OCI-LY3 (cell line): ENCODE measurements at regions not wholly inside any gene's neighbourhood (a gene's known extent, or its start where the extent isn't known, plus 50 kb on each side); places are given as distances from the start of the nearest gene placed in this dataset.

Experiments
- H2AFZ ChIP-seq: fragments of 200-600, 300-600 bp; shearing (Covaris generic); 2 replicates; pipeline ENCODE4 v1.6.0; 2014; ENCODE audit warnings: antibody characterized with exemption, low read depth, low read length
- H3K27ac ChIP-seq: fragments of 200-600, 300-600 bp; sonication (generic); 2 replicates; pipeline ENCODE4 v1.5.1; 2014; ENCODE audit warnings: mild to moderate bottlenecking, low read length, moderate library complexity, mixed read lengths
- H3K27me3 ChIP-seq: fragments of 200-600, 300-600 bp; sonication (generic); 2 replicates; pipeline ENCODE4 v1.6.1; 2014; ENCODE audit warnings: low read depth, low read length, mixed read lengths
- H3K36me3 ChIP-seq: fragments of 200-600, 300-600 bp; sonication (generic); replicated peaks from 2 replicates; pipeline ENCODE3; 2014; ENCODE audit warnings: low read depth, low read length, mixed read lengths
- H3K4me1 ChIP-seq: fragments of 300-600, 200-600 bp; sonication (generic); 2 replicates; pipeline ENCODE4 v1.6.1; 2014; ENCODE audit warnings: low read length, mixed read lengths
- H3K4me2 ChIP-seq: fragments of 200-600, 300-600 bp; sonication (generic); 2 replicates; pipeline ENCODE4 v1.6.1; 2014; ENCODE audit warnings: low read length, mixed read lengths
- H3K4me3 ChIP-seq: fragments of 300-600, 200-600 bp; sonication (generic); 2 replicates; pipeline ENCODE4 v1.5.1; 2014; ENCODE audit warnings: antibody characterized with exemption, mild to moderate bottlenecking, low read length, moderate library complexity
- H3K79me2 ChIP-seq: fragments of 300-600, 200-600 bp; shearing (Covaris generic); 2 replicates; pipeline ENCODE4 v1.6.1; 2014; ENCODE audit warnings: mild to moderate bottlenecking, low read length, mixed read lengths
- H3K9ac ChIP-seq: fragments of 300-600, 200-600 bp; shearing (Covaris generic); 2 replicates; pipeline ENCODE4 v1.6.0; 2014; ENCODE audit warnings: mild to moderate bottlenecking, low read length, moderate library complexity
- H3K9me3 ChIP-seq: fragments of 200-600, 300-600 bp; shearing (Covaris generic); 2 replicates; pipeline ENCODE4 v1.6.1; 2014; ENCODE audit warnings: low read length, mixed read lengths; ENCODE audit not compliant: insufficient read depth
- H4K20me1 ChIP-seq: fragments of 200-600, 300-600 bp; sonication (generic); 2 replicates; pipeline ENCODE4 v1.6.1; 2016; ENCODE audit warnings: low read length, mixed read lengths; ENCODE audit not compliant: insufficient read depth
- CTCF ChIP-seq: fragments of 200-600, 300-600 bp; sonication (generic); IDR thresholded peaks from 2 replicates; pipeline ENCODE4 v1.5.1; 2014; ENCODE audit warnings: antibody characterized with exemption, low read length, low read depth
- EZH2phosphoT487 ChIP-seq: fragments of 200-600 bp; shearing (Covaris generic); IDR thresholded peaks from 2 replicates; pipeline ENCODE4 v1.6.1; 2018; ENCODE audit warnings: antibody characterized with exemption, mixed run types, low read depth

DNA sequence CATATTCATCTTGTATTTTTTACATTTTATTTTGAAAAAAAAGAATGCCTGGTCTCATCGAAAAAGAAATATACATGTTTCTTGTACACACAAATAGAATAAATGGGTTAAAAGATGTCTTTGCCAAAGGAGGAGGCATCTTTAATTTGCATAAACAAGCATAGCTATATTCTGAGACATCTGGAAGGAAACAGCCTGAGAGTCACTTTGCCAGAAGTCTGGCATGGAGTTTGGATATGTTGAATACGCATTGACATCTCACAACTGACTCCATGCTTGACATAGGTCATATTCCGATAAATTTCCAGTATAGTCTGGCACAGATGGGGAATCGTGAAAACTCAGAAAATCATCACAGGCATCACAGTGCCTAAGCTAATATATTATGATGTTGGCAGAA is 1317.5 kb upstream of the CELF4 start:
- no peaks in the 10 kb centered on the region for H3K79me2 ChIP-seq
- no peaks in the 10 kb centered on the region for H4K20me1 ChIP-seq
- H3K27me3 ChIP-seq, result no peaks in the 10 kb centered on the region
- H3K4me1 ChIP-seq, result no peaks in the 10 kb centered on the region
- no peaks in the 10 kb centered on the region for H3K9me3 ChIP-seq
- H3K9ac ChIP-seq, result no peak overlapping the region
- TF ChIP-seq EZH2phosphoT487 (no peak), CTCF (no peak)
- H3K4me2 ChIP-seq, result no peak overlapping the region
- no peak overlapping the region for H3K27ac ChIP-seq
- H3K4me3 ChIP-seq, result no peak overlapping the region
- H3K36me3 ChIP-seq, result no peaks in the 10 kb centered on the region
- H2AFZ ChIP-seq, result no peak overlapping the region

- no peak overlapping the region for H2AFZ ChIP-seq
- TF ChIP-seq CTCF, result no peak
- TF ChIP-seq EZH2phosphoT487, result no peak
Observed at GRCh38 chr18:38879871-38880270, 1314.3 kb upstream of the CELF4 start.

GRCh38 chr18:38872342-38872741 is 1306.7 kb upstream of the CELF4 start:
- Histone ChIP-seq H3K27ac (no peak overlapping the region), H3K4me2 (no peak overlapping the region), H2AFZ (no peak overlapping the region; the same call in 1 of the 2 replicates), H3K4me3 (no peak overlapping the region), H3K27me3 (no peaks in the 10 kb centered on the region), H3K4me1 (no peaks in the 10 kb centered on the region), H3K9me3 (no peaks in the 10 kb centered on the region), H3K36me3 (no peaks in the 10 kb centered on the region), H3K79me2 (no peaks in the 10 kb centered on the region), H4K20me1 (no peaks in the 10 kb centered on the region), H3K9ac (no peak overlapping the region)
- TF ChIP-seq EZH2phosphoT487 (no peak), CTCF (no peak)

More at GRCh38 chr18:38879871-38880270, 1314.3 kb upstream of the CELF4 start:
- no peaks in the 10 kb centered on the region for H3K4me1 ChIP-seq
- H3K9me3 ChIP-seq, result no peaks in the 10 kb centered on the region
- no peaks in the 10 kb centered on the region for H3K27me3 ChIP-seq
- H3K36me3 ChIP-seq, result no peaks in the 10 kb centered on the region
- no peak overlapping the region for H3K4me2 ChIP-seq
- H3K4me3 ChIP-seq, result no peak overlapping the region
- H4K20me1 ChIP-seq, result no peaks in the 10 kb centered on the region
- no peak overlapping the region for H3K27ac ChIP-seq
- no peak overlapping the region for H3K9ac ChIP-seq
- H3K79me2 ChIP-seq, result no peaks in the 10 kb centered on the region

- no peak overlapping the region for H3K27ac ChIP-seq
- H3K27me3 ChIP-seq, result no peaks in the 10 kb centered on the region
- H3K36me3 ChIP-seq, result no peaks in the 10 kb centered on the region
- no peak for TF ChIP-seq EZH2phosphoT487
- no peak for TF ChIP-seq CTCF
- H4K20me1 ChIP-seq, result no peaks in the 10 kb centered on the region
- no peak overlapping the region for H2AFZ ChIP-seq
- no peak overlapping the region for H3K4me3 ChIP-seq
- H3K9me3 ChIP-seq, result no peaks in the 10 kb centered on the region
- no peak overlapping the region for H3K9ac ChIP-seq
- H3K79me2 ChIP-seq, result no peaks in the 10 kb centered on the region
- no peak overlapping the region for H3K4me2 ChIP-seq
- H3K4me1 ChIP-seq, result no peaks in the 10 kb centered on the region
Observed at GRCh38 chr18:38868757-38869156, 1303.2 kb upstream of the CELF4 start.
